ENCODE measurements at regions not wholly inside any gene's neighbourhood (a gene's known extent, or its start where the extent isn't known, plus 50 kb on each side); places are given as distances from the start of the nearest gene placed in this dataset.

DNA sequence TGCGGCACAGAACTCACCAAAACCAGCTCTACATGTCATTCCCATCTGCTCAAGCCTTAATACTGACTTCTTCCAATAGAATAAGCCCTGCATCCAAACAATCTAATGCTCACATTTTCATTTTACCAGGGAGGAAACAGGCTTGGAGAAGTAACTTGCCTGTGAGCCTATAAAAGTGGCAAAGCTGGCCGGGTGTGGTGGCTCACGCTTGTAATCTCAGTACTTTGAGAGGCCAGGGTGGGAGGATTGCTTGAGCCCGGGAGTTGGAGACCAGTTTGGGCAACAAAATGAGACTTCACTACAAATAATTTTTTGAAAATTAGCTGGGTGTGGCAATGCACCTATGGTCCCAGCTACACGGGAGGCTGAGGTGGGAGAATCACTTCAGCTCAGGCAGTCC lies 133.7 kb downstream of the LY86 start:
- TF ChIP-seq, protein P1, sequence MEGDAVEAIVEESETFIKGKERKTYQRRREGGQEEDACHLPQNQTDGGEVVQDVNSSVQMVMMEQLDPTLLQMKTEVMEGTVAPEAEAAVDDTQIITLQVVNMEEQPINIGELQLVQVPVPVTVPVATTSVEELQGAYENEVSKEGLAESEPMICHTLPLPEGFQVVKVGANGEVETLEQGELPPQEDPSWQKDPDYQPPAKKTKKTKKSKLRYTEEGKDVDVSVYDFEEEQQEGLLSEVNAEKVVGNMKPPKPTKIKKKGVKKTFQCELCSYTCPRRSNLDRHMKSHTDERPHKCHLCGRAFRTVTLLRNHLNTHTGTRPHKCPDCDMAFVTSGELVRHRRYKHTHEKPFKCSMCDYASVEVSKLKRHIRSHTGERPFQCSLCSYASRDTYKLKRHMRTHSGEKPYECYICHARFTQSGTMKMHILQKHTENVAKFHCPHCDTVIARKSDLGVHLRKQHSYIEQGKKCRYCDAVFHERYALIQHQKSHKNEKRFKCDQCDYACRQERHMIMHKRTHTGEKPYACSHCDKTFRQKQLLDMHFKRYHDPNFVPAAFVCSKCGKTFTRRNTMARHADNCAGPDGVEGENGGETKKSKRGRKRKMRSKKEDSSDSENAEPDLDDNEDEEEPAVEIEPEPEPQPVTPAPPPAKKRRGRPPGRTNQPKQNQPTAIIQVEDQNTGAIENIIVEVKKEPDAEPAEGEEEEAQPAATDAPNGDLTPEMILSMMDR (conservative IDR thresholded peaks at IDR 0.05; ENCODE audit: low read length): no peak
- TF ChIP-seq EZH2phosphoT487 (IDR thresholded peaks at IDR 0.05; ENCODE audit: borderline replicate concordance, low read depth, low read length): no peak
